H1 (cell line): ENCODE measurements at regions not wholly inside any gene's neighbourhood (a gene's known extent, or its start where the extent isn't known, plus 50 kb on each side); places are given as distances from the start of the nearest gene placed in this dataset.
"Not testable (repeated sequence)": the region's sequence is repeated elsewhere in the genome, so short reads cannot be mapped to it uniquely, and the experiment has no call there.

Experiments
- CTCF ChIA-PET: fragments of 300-600 bp; sonication (Branson Sonifier 250); formaldehyde crosslinking; loops from one replicate; lab custom pipeline; 2021; ENCODE audit not compliant: partially characterized antibody; lab: Charles Lee
- POLR2A ChIA-PET: fragments of 300-600 bp; sonication (Branson Sonifier 250); formaldehyde crosslinking; loops from one replicate; lab custom pipeline; 2021; ENCODE audit warnings: inconsistent platforms; ENCODE audit not compliant: partially characterized antibody; lab: Charles Lee
- DNase-seq, 2 experiments: peaks; one replicate each; pipeline versions ENCODE4 v3.0.0 to v3.0.0-alpha.2; 2010 to 2022; ENCODE audit warnings: low spot score in 2 of 2, low read depth in 1 of 2, mixed read lengths in 1 of 2
- FAIRE-seq: peaks from 2 replicates; lab custom pipeline; 2011; peaks lifted over from hg19 to GRCh38; lab: Jason Lieb, UNC
- H2AFZ ChIP-seq: 2 replicates; pipeline ENCODE4 v1.8.1; 2012; ENCODE audit warnings: low read length, inconsistent platforms
- H2AK5ac ChIP-seq: 2 replicates; pipeline ENCODE4 v1.6.1; 2013; ENCODE audit warnings: low read depth, low read length
- H2BK120ac ChIP-seq: replicated peaks from 2 replicates; pipeline ENCODE3; 2013; ENCODE audit warnings: low read depth, low read length, inconsistent platforms
- H2BK12ac ChIP-seq: 2 replicates; pipeline ENCODE4 v1.6.1; 2013; ENCODE audit warnings: low read depth, low read length
- H2BK15ac ChIP-seq: 2 replicates; pipeline ENCODE4 v1.6.1; 2013; ENCODE audit warnings: low read length
- H2BK20ac ChIP-seq: 2 replicates; pipeline ENCODE4 v1.6.1; 2013; ENCODE audit warnings: low read length
- H2BK5ac ChIP-seq: 2 replicates; pipeline ENCODE4 v1.6.1; 2013; ENCODE audit warnings: low read depth, low read length
- H3K14ac ChIP-seq: 2 replicates; pipeline ENCODE4 v1.6.1; 2013; ENCODE audit warnings: inconsistent platforms; ENCODE audit not compliant: insufficient read length
- H3K18ac ChIP-seq: 2 replicates; pipeline ENCODE4 v1.6.1; 2013; ENCODE audit warnings: low read length; ENCODE audit errors: extremely low read depth
- H3K23ac ChIP-seq: 2 replicates; pipeline ENCODE4 v1.6.1; 2013; ENCODE audit warnings: inconsistent platforms; ENCODE audit not compliant: insufficient read length
- H3K23me2 ChIP-seq: 2 replicates; pipeline ENCODE4 v1.6.1; 2013; ENCODE audit warnings: low read depth, low read length
- H3K27ac ChIP-seq: 2 replicates; pipeline ENCODE4 v1.6.1; 2011; ENCODE audit warnings: low read depth, low read length, inconsistent platforms
- H3K27me3 ChIP-seq, 4 experiments: replicated peaks in 1 of 4; 1 replicate in 1 of 4; 2 replicates in 3 of 4; pipeline versions ENCODE4 v1.6.1 to v1.8.1; 2011 to 2013; ENCODE audit warnings: low read length in 3 of 4, mild to moderate bottlenecking in 3 of 4, inconsistent platforms in 2 of 4, mixed read lengths in 2 of 4, moderate library complexity in 1 of 4; ENCODE audit not compliant: control insufficient read depth in 3 of 4, insufficient read depth in 3 of 4; ENCODE audit errors: extremely low read depth in 1 of 4
- H3K36me3 ChIP-seq, 4 experiments: 2 replicates each; pipeline versions ENCODE4 v1.6.1 to v1.8.1; 2011 to 2013; ENCODE audit warnings: mild to moderate bottlenecking in 4 of 4, low read length in 3 of 4, moderate library complexity in 2 of 4, control low read depth in 1 of 4, inconsistent platforms in 1 of 4; ENCODE audit not compliant: insufficient read depth in 4 of 4, control insufficient read depth in 2 of 4
- H3K4ac ChIP-seq: replicated peaks from 2 replicates; pipeline ENCODE3; 2013; ENCODE audit warnings: low read length, low read depth, mixed read lengths, inconsistent platforms; ENCODE audit not compliant: insufficient read length
- H3K4me1 ChIP-seq, 4 experiments: replicated peaks in 1 of 4; 1 replicate in 1 of 4; 2 replicates in 3 of 4; pipeline versions ENCODE4 v1.6.1 to v1.8.1; 2011 to 2013; ENCODE audit warnings: low read length in 3 of 4, inconsistent platforms in 2 of 4, mixed read lengths in 1 of 4; ENCODE audit not compliant: insufficient read depth in 4 of 4, control insufficient read depth in 3 of 4
- H3K4me2 ChIP-seq, 2 experiments: 2 replicates each; pipeline versions ENCODE4 v1.6.1 to v1.8.1; 2011 to 2013; ENCODE audit warnings: low read depth in 2 of 2, low read length in 2 of 2, control low read depth in 1 of 2, inconsistent platforms in 1 of 2, mild to moderate bottlenecking in 1 of 2; ENCODE audit not compliant: insufficient read depth in 1 of 2
- H3K4me3 ChIP-seq, 4 experiments: fragments of 200-600, 300-600 bp in 1 of 4; sonication (generic), shearing (Covaris generic), sonication (Bioruptor Twin) in 1 of 4; 2 replicates each; pipeline versions ENCODE4 v1.5.1 to v1.8.1; 2011 to 2016; ENCODE audit warnings: low read length in 4 of 4, low read depth in 3 of 4, control low read depth in 2 of 4, inconsistent platforms in 2 of 4, mild to moderate bottlenecking in 2 of 4, mixed read lengths in 1 of 4, moderate library complexity in 1 of 4; ENCODE audit not compliant: insufficient read depth in 2 of 4; ENCODE audit errors: extremely low read depth in 1 of 4
- H3K56ac ChIP-seq: replicated peaks from 2 replicates; pipeline ENCODE3; 2013; ENCODE audit warnings: low read depth, mild to moderate bottlenecking, mixed read lengths, low read length, inconsistent platforms; ENCODE audit not compliant: insufficient read length
- H3K79me1 ChIP-seq: 2 replicates; pipeline ENCODE4 v1.6.1; 2013; ENCODE audit warnings: low read depth, low read length, control low read depth
- H3K79me2 ChIP-seq, 2 experiments: 2 replicates each; pipeline versions ENCODE4 v1.6.1 to v1.8.1; 2012 to 2013; ENCODE audit warnings: low read length in 2 of 2, mild to moderate bottlenecking in 2 of 2, inconsistent platforms in 1 of 2; ENCODE audit not compliant: insufficient read depth in 2 of 2, control insufficient read depth in 1 of 2
- H3K9ac ChIP-seq, 4 experiments: replicated peaks in 1 of 4; 1 replicate in 1 of 4; 2 replicates in 3 of 4; pipeline versions ENCODE4 v1.6.1 to v1.8.1; 2011 to 2013; ENCODE audit warnings: low read depth in 3 of 4, low read length in 3 of 4, control low read depth in 2 of 4, mild to moderate bottlenecking in 2 of 4, moderate library complexity in 2 of 4, inconsistent platforms in 1 of 4; ENCODE audit errors: extremely low read depth in 1 of 4
- H3K9me3 ChIP-seq, 2 experiments: 2 replicates each; pipeline versions ENCODE4 v1.6.1 to v1.8.1; 2012 to 2013; ENCODE audit warnings: mild to moderate bottlenecking in 2 of 2, moderate library complexity in 2 of 2, control low read depth in 1 of 2, inconsistent platforms in 1 of 2, low read depth in 1 of 2, low read length in 1 of 2, mixed read lengths in 1 of 2; ENCODE audit not compliant: insufficient read depth in 2 of 2
- H4K20me1 ChIP-seq, 2 experiments: replicated peaks in 1 of 2; 2 replicates each; pipeline versions ENCODE3 to v1.8.1; 2011 to 2013; ENCODE audit warnings: inconsistent platforms in 2 of 2, low read length in 2 of 2, mild to moderate bottlenecking in 1 of 2; ENCODE audit not compliant: insufficient read depth in 2 of 2, control insufficient read depth in 1 of 2
- H4K5ac ChIP-seq: 2 replicates; pipeline ENCODE4 v1.6.1; 2013; ENCODE audit warnings: low read length, low read depth, mixed read lengths, inconsistent platforms; ENCODE audit not compliant: insufficient read length
- H4K8ac ChIP-seq: 2 replicates; pipeline ENCODE4 v1.8.0; 2013; ENCODE audit warnings: mild to moderate bottlenecking, moderate library complexity, low read length, inconsistent platforms; ENCODE audit not compliant: insufficient read depth; ENCODE audit errors: extremely low read depth
- H4K91ac ChIP-seq: replicated peaks from 2 replicates; pipeline ENCODE3; 2013; ENCODE audit warnings: low read length, mixed read lengths, inconsistent platforms; ENCODE audit not compliant: insufficient read length
- E2F6 ChIP-seq: IDR thresholded peaks from 2 replicates; pipeline ENCODE4 v1.6.1; 2012; ENCODE audit warnings: inconsistent platforms
- MAX ChIP-seq: IDR thresholded peaks from 2 replicates; pipeline ENCODE4 v1.6.1; 2012; ENCODE audit warnings: inconsistent platforms
- WGBS, 2 experiments: shearing (Covaris generic) in 1 of 2; methylation state at CpG; one replicate each; pipeline versions ENCODE4 v1.1.6 to v1.1.7; 2013 to 2015; ENCODE audit warnings: low lambda C conversion rate in 2 of 2, mixed read lengths in 2 of 2, inconsistent platforms in 1 of 2, low coverage in 1 of 2, missing lambda C conversion rate in 1 of 2; ENCODE audit not compliant: insufficient replicate concordance in 2 of 2, insufficient coverage in 1 of 2, insufficient read length in 1 of 2; ENCODE audit errors: extremely low coverage in 1 of 2, missing lambda C conversion rate in 1 of 2; 5-methylcytosine and 5-hydroxymethylcytosine counted together

GRCh38 chr14:26282011-26282410, 315.8 kb downstream of the NOVA1 start:
- H4K5ac ChIP-seq, H2BK120ac ChIP-seq, H3K36me3 ChIP-seq, H3K27me3 ChIP-seq, H3K18ac ChIP-seq, H3K27ac ChIP-seq, H4K91ac ChIP-seq, FAIRE-seq, H4K8ac ChIP-seq, H2BK15ac ChIP-seq, H3K9me3 ChIP-seq, H3K9ac ChIP-seq, H3K14ac ChIP-seq, DNase-seq, H2AK5ac ChIP-seq, H3K56ac ChIP-seq, H2AFZ ChIP-seq, H3K4me3 ChIP-seq, H3K4me1 ChIP-seq, H3K79me2 ChIP-seq: not testable (repeated sequence)
- peak overlapping the region; percentile 20 for H2BK12ac ChIP-seq
- peak overlapping the region; percentile 64; the same call in 1 of the 2 replicates for H2BK20ac ChIP-seq
- ChIA-PET CTCF (interaction anchor here (0.6 to 1.0 kb wide), 5 partner anchors 11 to 145 kb away, joined by 3 to 4 read pairs (median 3); no protein-coding TSS in a partner anchor), POLR2A (interaction anchor here (1.2 kb wide), 1 partner anchor 11 kb away, joined by 3 read pairs; no protein-coding TSS in a partner anchor)
- H2BK5ac ChIP-seq, result peak overlapping the region; percentile 27; the same call in 1 of the 2 replicates
- WGBS, 2 experiments, result 83% methylated on average over 5 of the region's 5 CpGs; no CpG with 5 or more reads in 1 of the 2 experiments
- H3K4me2 ChIP-seq, result 0 out of 4 replicates have a peak overlapping the region, but pooled peaks of 1 of the 2 experiments have one; percentile 23
- 0 out of 2 replicates have a peak, but pooled peaks have one; percentile 45 for TF ChIP-seq MAX
- peak; percentile 26; the same call in 1 of the 2 replicates for TF ChIP-seq E2F6
- TF ChIP-seq, all 59 proteins: peak for 2; not testable (repeated sequence) for 57
- H3K4ac ChIP-seq, H3K23me2 ChIP-seq, H4K20me1 ChIP-seq, H3K23ac ChIP-seq, H3K79me1 ChIP-seq: not testable (repeated sequence)
